ENCODE measurements at regions not wholly inside any gene's neighbourhood (a gene's known extent, or its start where the extent isn't known, plus 50 kb on each side); places are given as distances from the start of the nearest gene placed in this dataset.
A peak's percentile ranks its signal among the peaks of the same experiment; 100 is the strongest.

GRCh38 chr3:124635169-124635539 lies 95.1 kb upstream of the UMPS start:
- Histone ChIP-seq H3K79me2 (ENCODE audit: control insufficient read depth in 1 of 2, insufficient read depth in 2 of 2, low read length in 2 of 2) (no peaks in the 10 kb centered on the region), H2BK12ac (ENCODE audit: low read depth, low read length) (no peak overlapping the region), H4K20me1 (replicated peaks in 1 of 2; ENCODE audit: control insufficient read depth in 1 of 2, insufficient read depth in 2 of 2, low read length in 2 of 2) (no peaks in the 10 kb centered on the region), H3K4me3 (ENCODE audit: extremely low read depth in 1 of 4, insufficient read depth in 2 of 4, low read depth in 3 of 4, low read length in 4 of 4) (no peak overlapping the region), H2AFZ (ENCODE audit: low read length) (no peak overlapping the region), H2BK20ac (ENCODE audit: low read length) (peak overlapping the region; percentile 97), H3K4me2 (ENCODE audit: insufficient read depth in 1 of 2, low read depth in 2 of 2, low read length in 2 of 2) (peak overlapping the region; percentile 25 to 28; a peak in 1 of 4 replicates), H3K27me3 (replicated peaks in 1 of 4; ENCODE audit: control insufficient read depth in 3 of 4, extremely low read depth in 1 of 4, insufficient read depth in 3 of 4, low read length in 3 of 4) (no peaks in the 10 kb centered on the region; a peak in 1 of 7 replicates), H3K79me1 (ENCODE audit: low read depth, low read length) (no peaks in the 10 kb centered on the region), H3K56ac (replicated peaks; ENCODE audit: insufficient read length, low read depth, low read length) (no peak overlapping the region), H4K8ac (ENCODE audit: extremely low read depth, insufficient read depth, low read length) (no peak overlapping the region), H2AK5ac (ENCODE audit: low read depth, low read length) (no peak overlapping the region), H2BK15ac (ENCODE audit: low read length) (no peak overlapping the region), H3K14ac (ENCODE audit: insufficient read length) (no peak overlapping the region), H3K36me3 (ENCODE audit: control insufficient read depth in 2 of 4, insufficient read depth in 4 of 4, low read length in 3 of 4) (no peaks in the 10 kb centered on the region), H2BK5ac (ENCODE audit: low read depth, low read length) (peak overlapping the region; percentile 79; the same call in 1 of the 2 replicates), H3K4me1 (replicated peaks in 1 of 4; ENCODE audit: control insufficient read depth in 3 of 4, insufficient read depth in 4 of 4, low read length in 3 of 4) (peaks cover 4 to 23% (median 13%) of the 10 kb centered on the region in 4 experiments), H3K27ac (ENCODE audit: low read depth, low read length) (no peak overlapping the region), H3K9me3 (ENCODE audit: insufficient read depth in 2 of 2, low read depth in 1 of 2, low read length in 1 of 2) (no peaks in the 10 kb centered on the region; a peak in 2 of 4 replicates), H2BK120ac (replicated peaks; ENCODE audit: low read depth, low read length) (peak overlapping the region; percentile 60), H3K23me2 (ENCODE audit: low read depth, low read length) (no peaks in the 10 kb centered on the region), H3K4ac (replicated peaks; ENCODE audit: insufficient read length, low read depth, low read length) (no peak overlapping the region), H3K18ac (ENCODE audit: extremely low read depth, low read length) (no peak overlapping the region), H3K23ac (ENCODE audit: insufficient read length) (no peak overlapping the region), H3K9ac (replicated peaks in 1 of 4; ENCODE audit: extremely low read depth in 1 of 4, low read depth in 3 of 4, low read length in 3 of 4) (no peak overlapping the region), H4K5ac (ENCODE audit: insufficient read length, low read depth, low read length) (no peak overlapping the region), H4K91ac (replicated peaks; ENCODE audit: insufficient read length, low read length) (no peak overlapping the region)
- FAIRE-seq (no peak), DNase-seq (ENCODE audit: low read depth in 1 of 2, low spot score in 2 of 2) (no peak)
- POLR2A ChIA-PET (ENCODE audit: partially characterized antibody): interaction anchor here (0.7 to 0.8 kb wide), 2 partner anchors 112 to 252 kb away, joined by 3 read pairs; partner anchors contain the start of gene ITGB5
- CTCF ChIA-PET (ENCODE audit: partially characterized antibody): interaction anchor here (0.6 to 3.4 kb wide), 15 partner anchors 9 to 571 kb away, joined by 3 to 21 read pairs (median 5); no protein-coding TSS in a partner anchor
- WGBS, 2 experiments (ENCODE audit: extremely low coverage in 1 of 2, insufficient coverage in 1 of 2, insufficient read length in 1 of 2, insufficient replicate concordance in 2 of 2, low coverage in 1 of 2, low lambda C conversion rate in 2 of 2, missing lambda C conversion rate in 1 of 2): 100% methylated on average over 1 of the region's 1 CpG; no CpG with 5 or more reads in 1 of the 2 experiments
- TF ChIP-seq BACH1 (IDR thresholded peaks at IDR 0.05; ENCODE audit: low read length) (no peak), MAFK (IDR thresholded peaks at IDR 0.05; ENCODE audit: low read depth, low read length) (no peak)
